ENCODE measurements at regions not wholly inside any gene's neighbourhood (a gene's known extent, or its start where the extent isn't known, plus 50 kb on each side); places are given as distances from the start of the nearest gene placed in this dataset.

DNA sequence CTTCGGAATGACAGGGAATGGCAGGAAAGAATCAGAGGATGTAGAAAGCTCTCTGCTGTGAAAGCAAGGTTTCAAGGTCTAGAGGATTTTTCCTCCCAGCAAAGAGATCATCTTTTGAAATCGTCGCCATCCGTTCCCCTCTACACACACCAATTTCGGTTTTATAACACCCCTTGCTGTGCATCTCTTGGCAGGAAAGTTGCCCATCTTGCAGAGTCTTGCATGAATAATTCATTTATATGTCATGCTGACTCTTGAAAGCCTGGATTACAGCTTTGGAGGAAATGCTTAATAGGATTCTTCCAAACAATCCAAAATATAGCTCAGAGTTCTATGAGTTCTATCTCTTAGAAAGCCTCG, 262.7 kb downstream of the CHL1 start:
- in situ Hi-C loops (cut with MboI; ENCODE audit: low sequenced_read_pairs, unreplicated experiment), result no loop called here
- DNase-seq (ENCODE audit: low spot score), result no peak
- TF ChIP-seq, protein P1, sequence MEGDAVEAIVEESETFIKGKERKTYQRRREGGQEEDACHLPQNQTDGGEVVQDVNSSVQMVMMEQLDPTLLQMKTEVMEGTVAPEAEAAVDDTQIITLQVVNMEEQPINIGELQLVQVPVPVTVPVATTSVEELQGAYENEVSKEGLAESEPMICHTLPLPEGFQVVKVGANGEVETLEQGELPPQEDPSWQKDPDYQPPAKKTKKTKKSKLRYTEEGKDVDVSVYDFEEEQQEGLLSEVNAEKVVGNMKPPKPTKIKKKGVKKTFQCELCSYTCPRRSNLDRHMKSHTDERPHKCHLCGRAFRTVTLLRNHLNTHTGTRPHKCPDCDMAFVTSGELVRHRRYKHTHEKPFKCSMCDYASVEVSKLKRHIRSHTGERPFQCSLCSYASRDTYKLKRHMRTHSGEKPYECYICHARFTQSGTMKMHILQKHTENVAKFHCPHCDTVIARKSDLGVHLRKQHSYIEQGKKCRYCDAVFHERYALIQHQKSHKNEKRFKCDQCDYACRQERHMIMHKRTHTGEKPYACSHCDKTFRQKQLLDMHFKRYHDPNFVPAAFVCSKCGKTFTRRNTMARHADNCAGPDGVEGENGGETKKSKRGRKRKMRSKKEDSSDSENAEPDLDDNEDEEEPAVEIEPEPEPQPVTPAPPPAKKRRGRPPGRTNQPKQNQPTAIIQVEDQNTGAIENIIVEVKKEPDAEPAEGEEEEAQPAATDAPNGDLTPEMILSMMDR (IDR thresholded peaks at IDR 0.05; ENCODE audit: borderline replicate concordance, control extremely low read depth, extremely low read depth, insufficient read depth, missing control alignments), result no peak

GRCh38 chr3:461006-461405, 264.4 kb downstream of the CHL1 start:
- in situ Hi-C loops (cut with MboI; ENCODE audit: low sequenced_read_pairs, unreplicated experiment), result no loop called here
- TF ChIP-seq, protein P1 (IDR thresholded peaks at IDR 0.05; ENCODE audit: borderline replicate concordance, control extremely low read depth, extremely low read depth, insufficient read depth, missing control alignments), result no peak
- no peak for DNase-seq (ENCODE audit: low spot score)

DNA sequence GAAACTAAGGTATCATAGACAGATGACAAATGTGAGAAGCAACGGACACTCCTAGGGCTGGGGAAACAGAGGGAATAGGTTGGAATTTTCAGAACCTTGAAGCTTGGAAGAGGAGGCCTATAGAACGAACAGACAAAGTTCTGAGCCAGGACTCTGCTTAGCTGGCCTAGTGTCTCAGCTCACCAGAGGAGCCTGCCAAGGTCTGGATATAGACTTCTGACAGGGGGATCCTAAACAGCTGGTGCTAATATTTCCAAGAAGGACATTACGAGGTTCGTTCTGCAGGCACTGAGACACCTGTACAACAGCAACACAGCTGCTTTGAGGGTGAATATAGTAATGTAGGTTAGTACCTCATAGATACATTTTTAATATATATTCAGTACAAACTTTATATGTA, 266.3 kb downstream of the CHL1 start:
- DNase-seq (ENCODE audit: low spot score), result no peak
- in situ Hi-C loops (cut with MboI; ENCODE audit: low sequenced_read_pairs, unreplicated experiment), result no loop called here
- TF ChIP-seq, protein P1 (IDR thresholded peaks at IDR 0.05; ENCODE audit: borderline replicate concordance, control extremely low read depth, extremely low read depth, insufficient read depth, missing control alignments), result no peak

DNA sequence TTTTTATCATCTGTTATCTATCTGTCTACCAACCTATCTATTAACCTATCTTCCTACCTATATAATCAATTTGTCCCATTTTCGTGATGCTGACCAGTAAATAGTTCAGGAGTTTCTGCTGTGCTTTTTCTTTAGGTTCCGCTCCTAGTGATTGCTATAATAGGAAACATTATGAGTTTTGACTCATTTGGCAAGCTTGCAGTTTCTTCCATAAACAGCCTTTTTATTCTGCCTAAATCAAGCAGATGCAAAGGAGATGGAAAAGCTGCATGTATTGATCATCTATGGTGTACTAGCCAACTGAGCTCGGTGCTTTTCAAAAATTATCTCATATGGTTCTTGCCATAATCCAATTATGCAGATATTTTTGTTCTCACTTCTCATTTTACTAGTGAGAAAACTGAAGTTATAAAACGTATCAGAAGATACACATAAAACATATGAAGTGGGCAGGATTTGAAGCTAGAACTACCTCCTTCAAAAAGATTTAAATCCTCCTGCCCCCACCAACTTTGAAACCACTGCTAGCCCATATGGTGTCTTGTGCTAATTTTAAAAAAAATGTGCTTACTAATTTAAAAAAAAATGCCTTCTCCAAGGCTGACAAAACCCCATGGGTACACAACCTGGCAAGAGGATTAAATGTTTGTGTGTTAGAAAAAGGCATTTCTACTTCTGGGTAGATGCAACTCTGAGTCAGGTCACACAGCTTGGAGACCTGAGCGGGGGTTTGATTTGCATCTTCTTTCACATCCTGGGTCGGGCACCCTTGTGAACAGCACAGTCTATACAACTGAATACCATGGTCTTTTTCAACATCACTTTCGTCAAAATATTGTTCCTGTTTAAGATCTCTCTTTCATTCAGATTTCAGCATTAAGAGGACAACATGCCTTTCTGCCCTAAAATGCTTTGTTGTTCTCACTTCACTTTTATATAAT, 267.0 kb downstream of the CHL1 start:
- TF ChIP-seq, protein P1 (IDR thresholded peaks at IDR 0.05; ENCODE audit: borderline replicate concordance, control extremely low read depth, extremely low read depth, insufficient read depth, missing control alignments), result no peak
- DNase-seq (ENCODE audit: low spot score), result peak; percentile 42
- in situ Hi-C loops (cut with MboI; ENCODE audit: low sequenced_read_pairs, unreplicated experiment), result no loop called here

- TF ChIP-seq, protein P1 (IDR thresholded peaks at IDR 0.05; ENCODE audit: borderline replicate concordance, control extremely low read depth, extremely low read depth, insufficient read depth, missing control alignments), result no peak
- no peak for DNase-seq (ENCODE audit: low spot score)
- in situ Hi-C loops (cut with MboI; ENCODE audit: low sequenced_read_pairs, unreplicated experiment), result no loop called here
Measured at GRCh38 chr3:464255-464654, 267.7 kb downstream of the CHL1 start.

DNA sequence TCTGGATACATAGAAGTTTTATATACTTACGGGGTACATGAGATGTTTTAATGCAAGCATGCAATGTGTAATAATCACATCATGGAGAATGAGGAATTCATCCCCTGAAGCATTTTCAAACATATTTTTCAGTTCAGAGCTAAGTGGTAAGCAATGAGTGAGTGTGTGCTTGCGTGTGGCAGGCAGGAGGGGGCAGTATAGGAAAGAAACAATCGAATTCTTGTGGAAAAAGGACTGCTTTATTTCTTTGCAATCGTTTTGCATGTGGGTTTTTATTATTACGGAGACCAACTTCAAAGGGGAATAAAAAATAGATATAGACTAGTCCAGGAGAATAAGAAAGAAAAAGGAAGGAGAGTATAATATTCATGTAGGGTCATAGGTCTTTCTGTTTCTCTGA, 271.6 kb downstream of the CHL1 start:
- TF ChIP-seq, protein P1 (IDR thresholded peaks at IDR 0.05; ENCODE audit: borderline replicate concordance, control extremely low read depth, extremely low read depth, insufficient read depth, missing control alignments), result peak; percentile 66
- in situ Hi-C loops (cut with MboI; ENCODE audit: low sequenced_read_pairs, unreplicated experiment), result no loop called here
- DNase-seq (ENCODE audit: low spot score), result no peak

All from GM13976 (cell line).